ENCODE measurements at regions not wholly inside any gene's neighbourhood (a gene's known extent, or its start where the extent isn't known, plus 50 kb on each side); places are given as distances from the start of the nearest gene placed in this dataset.
A peak's percentile ranks its signal among the peaks of the same experiment; 100 is the strongest.
"Not testable (repeated sequence)": the region's sequence is repeated elsewhere in the genome, so short reads cannot be mapped to it uniquely, and the experiment has no call there.

- DNase-seq (ENCODE audit: low spot score), result not testable (repeated sequence)
These were observed 106.4 kb downstream of the SHOX start for GRCh38 chrX:737021-737420.

DNA sequence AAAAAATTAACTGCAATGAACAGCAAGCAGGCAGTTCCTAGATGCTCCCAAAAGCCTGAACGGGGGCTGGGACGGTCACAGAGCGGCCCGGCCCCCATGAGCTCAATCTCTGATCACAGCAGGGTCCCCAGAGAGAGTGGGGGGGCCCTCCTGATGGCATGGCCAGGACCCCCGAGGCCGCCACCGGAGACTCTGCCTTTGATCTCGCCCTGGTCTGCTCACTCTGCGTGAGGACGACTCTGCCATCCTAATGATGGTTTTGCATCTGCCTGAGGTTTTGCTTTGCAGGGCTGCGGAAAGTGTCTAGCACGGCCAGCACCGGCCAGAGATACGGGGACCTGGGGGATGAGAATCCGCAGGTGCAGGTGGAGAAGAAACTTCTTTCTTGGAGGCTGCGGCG is 103.8 kb downstream of the SHOX start:
- DNase-seq (ENCODE audit: low spot score), result no peak

GRCh38 chrX:733961-734360 is 103.4 kb downstream of the SHOX start:
- no peak for DNase-seq (ENCODE audit: low spot score)

- no peak for DNase-seq (ENCODE audit: low spot score)
These were observed 99.2 kb downstream of the SHOX start for GRCh38 chrX:729583-730409.

DNA sequence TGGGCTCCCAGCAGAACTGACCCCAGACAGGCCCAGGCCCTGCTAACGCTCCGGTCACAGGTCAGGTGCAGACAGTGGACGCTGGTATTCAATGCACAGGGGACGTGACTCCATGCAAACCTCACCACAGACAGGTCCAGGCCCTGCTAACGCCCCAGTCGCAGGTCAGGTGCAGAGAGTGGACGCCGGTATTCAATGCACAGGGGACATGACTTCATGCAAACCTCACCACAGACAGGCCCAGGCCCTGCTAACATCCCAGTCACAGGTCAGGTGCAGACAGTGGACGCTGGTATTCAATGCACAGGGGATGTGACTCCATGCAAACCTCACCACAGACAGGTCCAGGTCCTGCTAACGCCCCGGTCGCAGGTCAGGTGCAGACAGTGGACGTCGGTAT is 98.5 kb downstream of the SHOX start:
- not testable (repeated sequence) for DNase-seq (ENCODE audit: low spot score)

GRCh38 chrX:728639-729038 is 98.0 kb downstream of the SHOX start:
- not testable (repeated sequence) for DNase-seq (ENCODE audit: low spot score)

GRCh38 chrX:727738-728621 is 97.4 kb downstream of the SHOX start:
- peak; percentile 54 for DNase-seq (ENCODE audit: low spot score)

GRCh38 chrX:725971-726370 is 95.4 kb downstream of the SHOX start:
- DNase-seq (ENCODE audit: low spot score), result no peak

DNA sequence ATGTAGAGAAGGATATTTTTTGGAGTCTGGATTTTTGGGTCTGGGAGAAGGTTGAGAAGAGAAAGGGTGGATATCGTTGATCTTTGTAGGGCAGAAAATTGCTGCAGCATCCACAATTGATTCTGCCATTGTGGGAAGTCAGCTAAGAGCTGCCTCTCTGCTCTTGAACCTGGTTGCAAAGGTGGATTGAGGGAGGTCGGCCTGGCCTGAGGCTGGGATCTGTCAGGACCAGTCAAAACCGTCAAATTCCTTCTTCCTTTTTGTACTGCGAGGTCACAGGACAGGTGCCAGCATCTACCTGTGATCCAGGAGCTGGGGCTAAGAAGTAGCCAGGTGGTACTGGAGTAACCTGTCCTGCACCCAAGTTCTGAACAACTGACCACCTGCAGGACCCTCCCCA is 93.7 kb downstream of the SHOX start:
- peak; percentile 35 for DNase-seq (ENCODE audit: low spot score)

DNA sequence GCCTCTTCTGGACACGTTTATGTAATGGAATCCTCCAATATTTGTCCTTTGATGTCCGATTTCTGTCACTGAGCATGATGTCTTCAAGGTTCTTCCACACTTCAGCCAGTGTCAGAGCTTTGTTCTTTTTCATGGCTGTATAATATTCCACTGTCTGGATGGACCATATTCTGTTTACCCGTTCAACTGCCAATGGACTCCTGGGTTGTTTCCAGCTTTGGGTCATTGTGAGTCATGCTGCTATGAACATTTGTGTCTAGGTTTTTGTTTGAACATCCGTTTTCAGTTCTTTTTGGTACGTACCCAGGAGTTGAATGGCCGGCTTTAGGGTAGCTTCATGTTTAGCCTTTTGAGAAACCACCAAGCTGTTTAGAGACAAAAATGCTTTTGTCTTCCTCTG is 93.2 kb downstream of the SHOX start:
- peak; percentile 43 for DNase-seq (ENCODE audit: low spot score)

- no peak for DNase-seq (ENCODE audit: low spot score)
These were observed 90.8 kb downstream of the SHOX start for GRCh38 chrX:721354-721753.

DNA sequence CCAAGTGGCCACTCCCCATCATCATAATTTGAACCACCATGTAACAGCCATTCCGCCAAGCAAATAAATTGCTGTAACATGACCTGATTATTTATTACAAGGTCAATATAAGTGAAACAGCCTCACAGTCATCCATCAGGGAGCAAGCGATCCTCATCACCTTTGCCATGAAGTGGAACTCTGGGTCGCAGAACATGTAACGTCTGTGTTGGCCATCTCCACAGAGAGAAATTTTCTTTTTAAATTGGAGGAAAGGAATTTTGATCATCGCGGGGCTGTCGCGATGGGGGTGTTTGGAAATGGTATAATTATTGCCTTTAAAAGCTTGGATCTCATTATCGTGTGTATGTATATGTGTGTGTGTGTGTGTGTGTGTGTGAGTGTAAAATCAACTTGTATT is 90.2 kb downstream of the SHOX start:
- DNase-seq (ENCODE audit: low spot score), result no peak

DNA sequence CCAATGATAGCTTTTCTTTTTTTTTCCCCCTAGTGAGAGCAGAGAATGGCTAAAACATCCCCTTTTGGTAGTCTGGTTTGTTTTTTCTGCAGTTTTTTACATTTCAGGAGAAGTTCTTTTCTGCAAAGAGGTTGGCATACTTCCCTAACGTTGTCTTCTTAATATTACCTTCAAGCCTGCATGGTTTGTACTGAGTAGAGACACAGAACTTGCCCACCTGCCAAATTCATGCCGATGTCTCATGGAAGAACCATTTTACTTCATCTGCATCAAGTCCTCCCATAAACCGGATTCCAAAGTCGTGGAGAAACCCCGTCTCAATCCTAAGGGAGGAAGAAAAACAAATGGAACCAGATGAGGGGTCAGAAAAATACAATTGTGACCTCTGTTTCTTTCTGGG is 89.7 kb downstream of the SHOX start:
- DNase-seq (ENCODE audit: low spot score), result no peak

- DNase-seq (ENCODE audit: low spot score), result no peak
These were observed 85.5 kb downstream of the SHOX start for GRCh38 chrX:716136-716535.

- DNase-seq (ENCODE audit: low spot score), result no peak
These were observed 83.5 kb downstream of the SHOX start for GRCh38 chrX:714131-714530.

Measured in RKO (cell line).